ENCODE measurements at regions not wholly inside any gene's neighbourhood (a gene's known extent, or its start where the extent isn't known, plus 50 kb on each side); places are given as distances from the start of the nearest gene placed in this dataset.

DNA sequence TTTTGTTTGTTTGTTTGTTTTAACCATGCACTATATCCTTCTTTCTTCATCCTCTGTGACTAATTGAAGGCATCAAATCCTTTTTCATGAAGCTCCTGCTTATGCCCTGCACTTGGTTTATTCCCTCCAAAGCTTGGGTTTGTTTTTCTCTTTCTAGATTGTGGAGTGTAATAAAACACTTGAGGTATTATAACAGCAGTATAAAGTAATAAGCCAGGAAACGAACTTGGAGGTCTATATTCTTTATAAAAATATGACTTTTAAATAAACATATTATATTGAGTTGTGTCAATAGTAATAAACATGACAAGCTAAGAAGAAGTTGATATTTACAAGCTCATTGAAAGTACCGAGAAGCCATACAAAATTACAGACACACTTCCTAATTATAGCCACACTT is 659.4 kb downstream of the RFPL4B start:
- H3K27me3 ChIP-seq (ENCODE audit: control insufficient read depth in 4 of 4, insufficient read depth in 4 of 4, low read length in 3 of 4), result no peaks in the 10 kb centered on the region
- TF ChIP-seq ZBTB33 (IDR thresholded peaks at IDR 0.05), result no peak
- no peak for TF ChIP-seq RAD21 (IDR thresholded peaks at IDR 0.05)
- TF ChIP-seq, protein P1, sequence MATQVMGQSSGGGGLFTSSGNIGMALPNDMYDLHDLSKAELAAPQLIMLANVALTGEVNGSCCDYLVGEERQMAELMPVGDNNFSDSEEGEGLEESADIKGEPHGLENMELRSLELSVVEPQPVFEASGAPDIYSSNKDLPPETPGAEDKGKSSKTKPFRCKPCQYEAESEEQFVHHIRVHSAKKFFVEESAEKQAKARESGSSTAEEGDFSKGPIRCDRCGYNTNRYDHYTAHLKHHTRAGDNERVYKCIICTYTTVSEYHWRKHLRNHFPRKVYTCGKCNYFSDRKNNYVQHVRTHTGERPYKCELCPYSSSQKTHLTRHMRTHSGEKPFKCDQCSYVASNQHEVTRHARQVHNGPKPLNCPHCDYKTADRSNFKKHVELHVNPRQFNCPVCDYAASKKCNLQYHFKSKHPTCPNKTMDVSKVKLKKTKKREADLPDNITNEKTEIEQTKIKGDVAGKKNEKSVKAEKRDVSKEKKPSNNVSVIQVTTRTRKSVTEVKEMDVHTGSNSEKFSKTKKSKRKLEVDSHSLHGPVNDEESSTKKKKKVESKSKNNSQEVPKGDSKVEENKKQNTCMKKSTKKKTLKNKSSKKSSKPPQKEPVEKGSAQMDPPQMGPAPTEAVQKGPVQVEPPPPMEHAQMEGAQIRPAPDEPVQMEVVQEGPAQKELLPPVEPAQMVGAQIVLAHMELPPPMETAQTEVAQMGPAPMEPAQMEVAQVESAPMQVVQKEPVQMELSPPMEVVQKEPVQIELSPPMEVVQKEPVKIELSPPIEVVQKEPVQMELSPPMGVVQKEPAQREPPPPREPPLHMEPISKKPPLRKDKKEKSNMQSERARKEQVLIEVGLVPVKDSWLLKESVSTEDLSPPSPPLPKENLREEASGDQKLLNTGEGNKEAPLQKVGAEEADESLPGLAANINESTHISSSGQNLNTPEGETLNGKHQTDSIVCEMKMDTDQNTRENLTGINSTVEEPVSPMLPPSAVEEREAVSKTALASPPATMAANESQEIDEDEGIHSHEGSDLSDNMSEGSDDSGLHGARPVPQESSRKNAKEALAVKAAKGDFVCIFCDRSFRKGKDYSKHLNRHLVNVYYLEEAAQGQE (IDR thresholded peaks at IDR 0.05), result no peak
- DNase-seq (ENCODE audit: low spot score), result no peak
- H3K4me1 ChIP-seq (ENCODE audit: control insufficient read depth in 4 of 4, insufficient read depth in 4 of 4, low read length in 3 of 4), result no peaks in the 10 kb centered on the region
- H3K36me3 ChIP-seq (ENCODE audit: control insufficient read depth in 4 of 4, insufficient read depth in 3 of 4, low read depth in 1 of 4, low read length in 3 of 4), result no peaks in the 10 kb centered on the region
- no peaks in the 10 kb centered on the region for H3K9me3 ChIP-seq (ENCODE audit: control insufficient read depth in 4 of 4, low read length in 3 of 4)
- no peak overlapping the region for H3K4me3 ChIP-seq (ENCODE audit: low read depth in 1 of 3, low read length in 3 of 3)
- H3K9ac ChIP-seq (ENCODE audit: low read depth in 1 of 2, low read length in 2 of 2), result no peak overlapping the region
- 59% methylated on average over 2 of the region's 2 CpGs for WGBS
- H3K27ac ChIP-seq (ENCODE audit: low read depth in 1 of 2, low read length in 2 of 2), result no peak overlapping the region

GRCh38 chr6:113009682-113010081 is 662.6 kb downstream of the RFPL4B start:
- no peak overlapping the region for H3K4me3 ChIP-seq (ENCODE audit: low read depth in 1 of 3, low read length in 3 of 3)
- no peak for TF ChIP-seq HNF4G (IDR thresholded peaks at IDR 0.05)
- no peak for TF ChIP-seq GABPA (IDR thresholded peaks at IDR 0.05 in 1 of 2, conservative IDR thresholded peaks at IDR 0.05 in 1 of 2)
- TF ChIP-seq FOXA1 (IDR thresholded peaks at IDR 0.05), result no peak

GRCh38 chr6:113010196-113010989 is 663.3 kb downstream of the RFPL4B start:
- Histone ChIP-seq H3K4me3 (ENCODE audit: low read depth in 1 of 3, low read length in 3 of 3) (no peak overlapping the region), H3K9ac (ENCODE audit: low read depth in 1 of 2, low read length in 2 of 2) (no peak overlapping the region), H3K4me1 (ENCODE audit: control insufficient read depth in 4 of 4, insufficient read depth in 4 of 4, low read length in 3 of 4) (no peaks in the 10 kb centered on the region), H3K36me3 (ENCODE audit: control insufficient read depth in 4 of 4, insufficient read depth in 3 of 4, low read depth in 1 of 4, low read length in 3 of 4) (no peaks in the 10 kb centered on the region), H3K27ac (ENCODE audit: low read depth in 1 of 2, low read length in 2 of 2) (no peak overlapping the region), H3K9me3 (ENCODE audit: control insufficient read depth in 4 of 4, low read length in 3 of 4) (no peaks in the 10 kb centered on the region), H3K27me3 (ENCODE audit: control insufficient read depth in 4 of 4, insufficient read depth in 4 of 4, low read length in 3 of 4) (no peaks in the 10 kb centered on the region)
- TF ChIP-seq RAD21 (IDR thresholded peaks at IDR 0.05) (no peak), TAF1 (conservative IDR thresholded peaks at IDR 0.05) (no peak), EGR1 (IDR thresholded peaks at IDR 0.05; ENCODE audit: low read depth in 2 of 2) (no peak), JUND (IDR thresholded peaks at IDR 0.05) (no peak), FOXA1 (IDR thresholded peaks at IDR 0.05) (no peak), MAX (IDR thresholded peaks at IDR 0.05) (no peak), RXRA (IDR thresholded peaks at IDR 0.05) (no peak), ZBTB33 (IDR thresholded peaks at IDR 0.05) (no peak), YY1 (IDR thresholded peaks at IDR 0.05) (no peak), GABPA (IDR thresholded peaks at IDR 0.05 in 1 of 2, conservative IDR thresholded peaks at IDR 0.05 in 1 of 2) (no peak)
- TF ChIP-seq, protein P2, sequence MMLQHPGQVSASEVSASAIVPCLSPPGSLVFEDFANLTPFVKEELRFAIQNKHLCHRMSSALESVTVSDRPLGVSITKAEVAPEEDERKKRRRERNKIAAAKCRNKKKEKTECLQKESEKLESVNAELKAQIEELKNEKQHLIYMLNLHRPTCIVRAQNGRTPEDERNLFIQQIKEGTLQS (IDR thresholded peaks at IDR 0.05), result no peak
- TF ChIP-seq, protein P1 (IDR thresholded peaks at IDR 0.05), result no peak
- no peak for DNase-seq (ENCODE audit: low spot score)
- 74% methylated on average over 3 of the region's 3 CpGs for WGBS

More at GRCh38 chr6:113009682-113010081, 662.6 kb downstream of the RFPL4B start:
- H3K9ac ChIP-seq (ENCODE audit: low read depth in 1 of 2, low read length in 2 of 2), result no peak overlapping the region
- H3K9me3 ChIP-seq (ENCODE audit: control insufficient read depth in 4 of 4, low read length in 3 of 4), result no peaks in the 10 kb centered on the region
- no peaks in the 10 kb centered on the region for H3K36me3 ChIP-seq (ENCODE audit: control insufficient read depth in 4 of 4, insufficient read depth in 3 of 4, low read depth in 1 of 4, low read length in 3 of 4)
- H3K27ac ChIP-seq (ENCODE audit: low read depth in 1 of 2, low read length in 2 of 2), result no peak overlapping the region
- no peaks in the 10 kb centered on the region for H3K4me1 ChIP-seq (ENCODE audit: control insufficient read depth in 4 of 4, insufficient read depth in 4 of 4, low read length in 3 of 4)
- no peaks in the 10 kb centered on the region for H3K27me3 ChIP-seq (ENCODE audit: control insufficient read depth in 4 of 4, insufficient read depth in 4 of 4, low read length in 3 of 4)
- WGBS, result 65% methylated on average over 1 of the region's 1 CpG
- DNase-seq (ENCODE audit: low spot score), result no peak
